Effector CD8-positive, alpha-beta T cell (primary cell): ENCODE measurements at regions not wholly inside any gene's neighbourhood (a gene's known extent, or its start where the extent isn't known, plus 50 kb on each side); places are given as distances from the start of the nearest gene placed in this dataset.

Experiments
- DNase-seq: peaks from one replicate; lab custom pipeline; 2025; lab: John Stamatoyannopoulos, UW

DNA sequence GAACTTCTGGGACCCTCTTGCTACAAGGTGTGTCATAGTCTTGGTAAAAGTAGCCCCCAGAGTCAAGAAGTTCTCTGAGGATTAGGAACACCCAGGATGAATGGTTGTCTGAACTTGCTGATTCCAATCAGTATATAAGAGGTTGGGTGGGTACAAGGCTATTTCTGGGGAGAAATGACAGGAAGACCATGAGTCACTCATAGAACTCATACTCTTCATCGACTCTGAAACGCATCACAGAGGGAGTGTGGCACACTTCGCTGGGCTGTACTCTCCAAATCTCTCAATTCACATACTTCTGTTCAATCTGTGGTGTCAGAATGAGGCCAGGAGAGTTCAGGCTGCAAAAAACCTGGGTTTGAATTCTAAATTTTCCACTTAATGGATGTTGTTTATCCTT, 193.2 kb upstream of the LEF1 start:
- DNase-seq = no peak

DNA sequence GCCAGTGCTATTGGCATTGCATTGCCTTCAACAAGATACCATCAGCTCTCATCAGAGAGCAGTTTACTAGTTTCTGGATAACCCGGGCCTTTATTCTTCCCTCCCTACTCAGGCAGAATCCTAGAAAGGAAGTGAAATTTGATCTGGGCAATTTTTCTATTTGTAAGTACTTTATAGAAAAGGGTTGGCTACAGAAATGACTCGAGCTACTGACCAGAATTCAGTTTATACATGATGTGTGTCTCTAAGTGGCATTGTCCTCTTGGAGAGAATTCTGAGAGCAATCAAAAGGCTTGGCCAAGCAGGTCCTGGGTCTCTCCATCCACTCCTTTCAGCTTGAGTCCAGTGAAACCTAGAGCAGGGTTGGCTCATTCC, 192.7 kb upstream of the LEF1 start:
- DNase-seq = no peak

DNA sequence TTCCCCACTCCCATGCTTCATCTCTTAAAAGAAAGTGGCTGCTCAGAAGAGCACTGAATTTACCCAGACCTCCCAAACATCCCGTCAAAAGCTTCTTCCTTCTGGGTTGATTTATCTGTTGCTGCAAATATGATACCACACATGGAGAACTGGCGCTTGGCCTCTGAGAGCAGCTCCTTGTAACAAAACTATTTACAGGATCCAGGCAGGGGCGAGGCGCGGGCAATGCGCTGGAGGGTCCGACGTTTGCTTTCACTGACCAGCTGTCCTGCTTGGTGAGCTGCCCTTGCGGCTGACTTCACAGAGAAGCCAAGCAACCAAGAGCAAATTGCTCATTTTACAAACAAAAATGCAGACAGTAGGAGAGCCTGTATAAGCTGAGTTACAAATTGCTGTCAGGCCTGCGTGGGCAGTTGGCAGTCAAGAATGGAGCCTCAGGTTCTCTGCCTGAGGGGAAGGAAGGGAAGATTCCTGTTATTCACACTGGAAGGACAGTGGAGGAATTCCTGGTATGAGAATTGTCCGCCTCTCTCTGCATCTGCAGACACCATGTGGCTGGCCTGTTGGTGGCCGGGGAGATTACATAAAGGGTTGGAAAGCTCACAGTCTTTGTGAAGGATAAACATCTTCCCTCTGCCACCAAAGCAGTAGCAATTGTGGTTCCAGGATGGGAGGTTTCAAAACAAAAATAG, 192.2 kb upstream of the LEF1 start:
- DNase-seq = no peak

DNA sequence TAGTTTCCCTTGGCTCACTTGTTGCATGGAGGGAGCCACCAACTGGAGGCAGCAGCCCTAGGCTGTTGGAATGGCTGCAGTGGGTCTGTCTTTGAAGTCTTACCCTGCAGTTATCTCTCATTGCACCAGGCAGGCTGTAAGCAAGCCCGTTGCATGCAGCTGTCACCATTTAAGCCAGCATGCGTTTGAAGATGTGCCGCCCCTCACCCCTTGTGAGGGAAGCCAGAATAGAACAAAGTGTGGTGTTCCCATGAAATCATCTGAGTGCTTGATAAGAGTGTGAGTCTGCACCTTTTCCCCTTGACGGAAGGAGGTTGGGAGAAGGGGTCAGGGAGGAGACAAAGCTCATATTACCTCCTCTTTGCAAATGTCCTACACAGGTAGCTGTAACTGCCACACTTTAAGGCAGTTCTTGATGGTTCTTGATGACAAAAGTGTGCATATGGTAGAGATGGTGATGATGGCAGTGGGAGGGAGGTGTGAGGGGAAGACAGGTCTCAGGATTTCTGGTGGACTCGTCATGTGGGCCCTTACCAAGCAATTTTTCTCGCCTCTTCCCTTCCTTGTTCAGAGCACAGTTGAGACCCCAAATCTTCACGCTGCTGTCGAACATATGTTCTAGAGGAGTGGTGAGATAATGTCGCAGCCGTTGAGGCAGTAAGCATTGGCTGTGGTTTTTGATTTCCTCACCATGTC, 191.4 kb upstream of the LEF1 start:
- no peak for DNase-seq

DNA sequence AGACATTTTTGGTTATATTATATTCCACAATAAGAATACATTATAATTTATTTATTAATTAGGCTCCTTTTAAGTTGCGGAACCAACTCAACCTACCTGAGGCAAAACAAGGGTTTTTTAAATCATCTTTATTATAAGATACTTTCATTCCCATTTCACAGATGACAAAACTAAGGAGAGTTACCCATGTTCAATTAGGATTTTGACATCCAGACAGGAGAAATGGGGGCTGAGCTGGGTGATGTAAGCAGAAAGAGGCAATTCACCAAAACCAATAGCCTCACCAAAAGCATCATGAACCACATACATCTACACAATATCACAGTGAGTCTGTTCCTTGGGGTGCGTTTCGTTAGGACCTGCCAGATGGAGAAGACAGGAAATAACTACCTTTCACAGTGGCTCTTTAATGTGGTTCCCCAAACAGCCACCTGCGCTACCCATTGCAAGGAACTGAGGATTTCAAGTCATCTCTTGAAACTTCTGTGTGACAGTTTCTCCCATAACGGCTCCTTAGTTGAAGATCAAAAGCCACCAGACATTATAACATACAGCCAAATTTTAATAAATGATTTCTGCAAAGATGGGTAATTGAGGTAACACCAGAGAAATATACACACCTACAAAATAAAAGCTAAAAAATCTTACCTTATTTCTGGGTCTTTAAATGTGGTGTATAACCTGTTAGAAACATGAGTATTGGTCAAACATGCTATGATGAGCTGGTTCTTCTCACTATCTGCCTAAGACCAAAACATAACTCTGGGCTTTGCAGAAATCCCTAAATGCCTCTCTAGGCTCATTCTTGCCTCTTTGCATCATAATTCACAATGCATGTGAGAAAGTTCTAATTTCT, 190.6 kb upstream of the LEF1 start:
- peak; percentile 30 for DNase-seq

DNA sequence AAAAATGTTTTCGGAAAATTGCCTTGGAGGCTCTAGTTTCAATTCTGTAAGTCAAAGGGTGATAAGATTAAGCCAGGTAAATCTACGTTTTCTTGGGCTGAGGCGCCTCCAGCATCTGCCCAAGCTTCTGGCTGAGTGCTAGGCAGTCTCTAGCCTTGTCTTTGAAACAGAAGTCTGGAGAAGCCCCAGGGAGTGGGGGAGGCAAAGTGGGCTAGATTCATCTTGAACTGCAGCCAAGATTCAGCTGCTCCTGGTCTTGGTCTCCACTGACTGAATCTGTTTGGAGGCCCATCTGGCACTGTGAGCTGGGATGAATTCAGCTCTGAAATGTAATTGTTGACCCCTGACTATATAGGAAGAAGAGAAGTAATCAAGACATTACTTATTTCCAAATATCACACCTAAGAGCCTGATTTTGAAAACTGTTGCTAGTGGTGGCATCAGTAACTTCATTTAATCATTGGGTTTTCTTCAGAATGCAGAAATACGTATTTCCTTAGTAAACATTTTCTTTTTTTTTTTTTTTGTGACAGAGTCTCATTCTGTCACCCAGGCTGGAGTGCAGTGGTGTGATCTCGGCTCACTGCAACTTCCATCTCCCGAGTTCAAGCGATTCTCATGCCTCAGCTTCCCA, 187.3 kb upstream of the LEF1 start:
- no peak for DNase-seq

DNA sequence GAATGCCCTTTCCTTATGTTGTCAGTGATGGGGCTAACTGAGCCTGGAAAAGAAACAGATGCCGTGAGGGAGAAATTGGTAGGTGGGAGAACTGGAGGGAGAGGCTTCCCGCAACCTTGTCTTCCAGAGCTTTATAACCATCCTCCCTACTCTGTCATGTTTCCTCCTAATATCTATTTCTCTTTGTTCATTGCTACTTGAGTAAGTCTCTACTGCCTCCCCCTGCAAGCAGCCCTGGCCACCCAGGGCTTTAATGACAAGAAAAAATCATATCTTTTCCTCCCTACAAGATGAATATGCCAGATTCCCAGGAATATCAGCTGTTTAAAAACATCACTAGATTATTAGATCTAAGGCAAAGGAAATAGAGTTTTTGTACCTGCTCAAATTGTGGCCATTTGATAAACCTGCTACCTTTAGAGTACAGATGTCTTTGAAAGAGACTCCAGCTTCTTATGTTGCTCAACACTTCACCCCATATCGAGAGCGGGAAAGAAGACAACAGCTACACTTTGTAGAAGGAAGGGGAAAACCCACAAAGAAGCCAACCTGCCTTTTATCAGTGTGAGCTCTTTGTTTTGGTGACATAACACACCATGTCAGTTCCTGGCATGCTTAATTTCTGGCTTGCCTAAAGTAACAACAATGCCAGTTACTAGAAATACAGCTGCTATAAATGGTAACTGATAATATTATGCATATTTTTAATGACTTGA, 186.6 kb upstream of the LEF1 start:
- no peak for DNase-seq

DNA sequence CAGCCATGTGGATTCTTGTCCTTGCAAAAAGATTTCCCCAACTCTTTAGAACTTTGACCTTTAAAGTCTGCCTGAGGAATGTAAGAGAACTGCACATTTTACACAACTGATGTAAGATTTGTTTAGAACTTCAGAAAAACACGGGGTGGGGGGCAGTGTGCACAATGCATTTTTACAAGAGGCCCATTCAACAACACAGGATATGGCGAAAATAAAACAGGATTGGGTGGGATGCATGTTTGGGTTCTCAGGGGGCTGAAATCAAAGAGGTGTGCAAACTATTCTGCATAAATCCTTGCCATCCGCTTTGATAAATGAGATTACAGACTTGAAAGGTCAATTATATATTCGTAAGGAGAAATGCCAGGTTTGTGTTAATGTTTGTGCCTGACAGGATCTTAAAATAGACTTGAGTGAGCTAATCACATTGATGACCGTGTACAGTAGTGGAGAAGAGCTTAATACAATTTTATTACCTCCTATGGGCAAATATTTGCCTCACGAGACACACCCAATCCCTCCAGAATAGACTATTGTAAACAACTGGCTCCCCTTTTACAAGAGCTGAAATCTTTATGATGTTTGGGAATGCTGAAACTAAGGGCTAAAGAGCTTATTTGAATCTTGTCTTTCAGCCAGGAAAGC, 184.1 kb upstream of the LEF1 start:
- DNase-seq = no peak

DNA sequence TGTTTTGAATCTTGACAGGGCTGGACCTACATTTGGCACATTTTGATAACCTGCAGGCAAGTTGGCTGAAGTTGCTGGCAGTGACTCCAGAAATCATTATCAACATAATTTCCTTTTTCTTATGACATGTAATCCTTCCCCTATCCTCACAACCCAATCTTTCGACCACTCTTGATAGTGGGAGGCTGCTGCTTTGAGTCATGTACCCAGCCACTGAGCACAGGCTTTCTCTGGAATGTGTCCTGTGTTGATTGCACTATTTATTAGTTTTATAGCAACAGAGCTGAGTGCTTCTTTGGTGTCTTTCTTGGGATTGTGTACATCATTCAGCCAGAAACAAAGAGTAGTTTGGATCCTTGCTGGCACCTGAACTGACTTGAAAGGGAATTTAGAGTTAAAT, 183.1 kb upstream of the LEF1 start:
- DNase-seq = no peak

DNA sequence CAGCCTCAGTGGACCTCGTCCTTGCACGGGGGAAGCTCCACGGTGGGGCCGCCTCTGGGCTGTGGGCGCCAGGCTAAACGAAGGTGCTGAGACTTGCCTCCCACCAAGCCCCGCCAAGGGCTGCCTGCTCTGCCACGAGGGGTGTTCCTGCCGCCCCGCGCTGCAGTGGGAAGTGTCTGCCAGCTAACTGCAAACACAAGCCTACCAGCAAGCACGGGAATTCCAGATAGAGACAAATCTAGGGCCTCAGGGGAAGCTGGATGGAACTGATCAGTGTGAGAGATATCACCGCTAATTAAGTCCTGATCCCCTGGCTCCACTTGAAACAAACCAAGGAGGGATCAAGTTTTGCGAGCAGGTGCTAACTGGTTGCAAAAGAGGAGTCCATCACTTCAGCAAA, 181.6 kb upstream of the LEF1 start:
- no peak for DNase-seq

DNA sequence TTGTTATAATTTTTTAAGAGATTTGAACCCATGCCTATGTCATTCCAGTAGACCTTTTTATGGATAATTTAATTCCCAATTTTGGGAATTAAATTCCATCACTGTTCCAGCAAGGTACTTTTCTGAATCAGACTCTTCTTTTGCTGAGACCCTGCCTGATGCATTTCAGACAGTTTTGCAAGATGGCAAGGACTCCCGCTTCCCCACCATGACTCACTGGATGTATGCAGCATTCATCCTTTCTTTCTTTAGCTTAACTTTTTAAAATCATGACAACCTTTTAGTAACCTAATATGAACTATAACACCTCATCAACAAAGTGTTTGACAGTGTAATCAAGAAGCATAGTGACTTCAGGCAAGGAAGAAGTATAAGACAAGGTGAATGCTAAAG, 178.1 kb upstream of the LEF1 start:
- no peak for DNase-seq

DNA sequence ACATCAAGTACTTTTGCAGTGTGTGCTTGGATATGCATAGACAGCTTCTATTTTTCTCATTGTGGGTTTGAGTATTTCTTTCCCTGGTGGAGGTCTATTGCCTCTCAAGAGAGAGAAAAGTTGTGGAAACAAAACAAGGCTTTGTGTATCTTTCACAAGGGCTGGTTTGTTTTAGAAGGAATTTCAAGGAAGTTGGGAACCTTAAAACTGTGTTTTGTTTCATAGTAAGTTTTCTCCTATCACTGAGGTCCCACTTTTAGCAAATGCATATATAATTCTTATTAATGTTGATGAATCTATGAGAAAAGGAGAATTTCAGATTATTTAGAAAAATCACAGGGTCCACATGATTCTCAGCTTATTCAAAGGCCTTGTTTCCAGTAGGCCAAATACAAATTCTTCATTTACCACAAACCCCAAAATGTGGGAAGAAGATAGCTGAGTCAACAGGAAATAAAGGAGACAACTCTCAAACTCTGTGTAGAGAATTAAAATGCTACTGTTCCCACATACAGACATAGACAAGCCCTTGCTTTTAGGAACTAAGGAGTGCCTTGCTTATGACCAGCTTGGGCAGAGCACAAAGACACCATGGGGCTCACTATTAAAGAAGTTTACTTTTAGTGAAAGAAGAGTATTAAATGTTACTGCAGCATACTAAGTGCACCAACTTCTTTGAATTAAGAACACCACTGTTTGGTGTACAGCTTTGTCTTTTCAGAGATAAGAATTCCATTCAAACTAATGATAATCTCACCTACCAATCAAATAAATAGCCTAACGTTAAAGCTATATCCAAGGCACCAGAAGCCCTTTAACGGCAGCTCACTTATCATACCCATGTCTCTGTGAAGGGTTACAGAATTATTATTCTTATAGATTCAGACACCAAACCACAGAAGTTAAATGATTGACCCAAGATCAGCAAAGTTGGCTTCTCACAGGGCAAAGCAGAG, 177.4 kb upstream of the LEF1 start:
- DNase-seq = no peak

DNA sequence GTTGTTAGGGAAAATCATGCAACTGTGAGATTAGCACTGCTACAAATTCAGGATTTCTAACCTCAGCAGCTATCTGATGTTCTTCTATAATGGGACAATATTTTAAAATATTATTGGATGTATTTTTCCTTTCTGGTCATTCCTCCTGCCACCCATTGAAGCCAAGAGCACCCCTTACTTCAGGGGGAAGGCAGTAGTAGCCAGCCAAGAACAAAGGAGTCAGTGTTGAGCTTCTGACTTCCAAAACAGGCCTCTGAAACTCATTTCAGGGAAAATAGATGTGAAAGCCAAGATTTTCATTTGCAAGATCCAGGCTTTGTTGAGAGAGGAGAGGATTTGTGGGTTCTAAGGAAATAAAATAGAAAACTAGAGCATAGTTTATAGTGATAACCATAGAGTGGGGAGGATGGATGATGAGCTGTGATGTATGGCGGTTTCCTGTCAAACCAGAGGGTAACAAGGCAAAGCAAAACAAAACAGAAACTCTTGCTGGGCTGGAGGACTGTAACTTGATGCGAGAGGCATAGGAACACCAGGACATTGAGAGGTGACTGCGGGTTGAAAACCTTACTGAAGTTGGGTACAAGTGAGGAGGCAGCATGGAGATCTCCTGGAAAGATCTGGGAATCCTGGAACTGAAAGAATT, 173.7 kb upstream of the LEF1 start:
- DNase-seq = no peak

DNA sequence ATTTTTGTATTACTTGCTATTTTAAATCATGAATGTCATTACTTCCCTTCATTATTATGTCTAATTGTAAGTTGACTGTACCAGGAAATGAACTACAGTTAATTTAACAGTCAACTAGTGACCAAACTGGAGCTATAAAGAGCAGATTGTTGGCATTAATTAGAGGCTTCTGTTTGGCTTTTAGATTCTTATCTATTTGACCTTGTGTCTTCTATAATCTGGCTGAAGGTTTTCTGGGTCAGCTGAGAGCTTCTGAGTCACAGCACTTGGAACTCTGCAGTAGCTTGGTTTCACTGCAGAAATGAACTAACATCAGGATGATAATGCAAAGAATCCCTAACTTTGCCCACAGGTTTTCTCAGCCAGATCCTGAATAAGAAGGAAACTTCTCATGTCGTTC, 169.2 kb upstream of the LEF1 start:
- no peak for DNase-seq

DNA sequence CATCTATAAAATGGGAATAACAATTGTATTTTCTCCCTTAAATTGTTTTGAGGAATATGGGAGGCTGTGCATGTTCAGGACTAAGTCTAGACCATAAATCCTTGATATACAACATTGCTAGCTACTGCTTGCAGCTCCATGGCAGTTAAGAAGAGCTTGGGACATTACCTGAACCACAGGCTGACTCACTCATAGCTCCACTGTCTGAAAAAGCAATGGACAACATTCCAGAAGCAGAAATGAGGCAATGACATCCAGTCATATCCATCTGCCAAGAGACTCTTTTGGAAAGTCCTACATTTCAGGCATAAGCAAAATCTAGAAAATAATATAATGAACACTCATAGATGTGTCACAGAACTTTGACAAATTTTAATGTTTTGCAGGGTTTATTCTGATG, 167.3 kb upstream of the LEF1 start:
- no peak for DNase-seq

DNA sequence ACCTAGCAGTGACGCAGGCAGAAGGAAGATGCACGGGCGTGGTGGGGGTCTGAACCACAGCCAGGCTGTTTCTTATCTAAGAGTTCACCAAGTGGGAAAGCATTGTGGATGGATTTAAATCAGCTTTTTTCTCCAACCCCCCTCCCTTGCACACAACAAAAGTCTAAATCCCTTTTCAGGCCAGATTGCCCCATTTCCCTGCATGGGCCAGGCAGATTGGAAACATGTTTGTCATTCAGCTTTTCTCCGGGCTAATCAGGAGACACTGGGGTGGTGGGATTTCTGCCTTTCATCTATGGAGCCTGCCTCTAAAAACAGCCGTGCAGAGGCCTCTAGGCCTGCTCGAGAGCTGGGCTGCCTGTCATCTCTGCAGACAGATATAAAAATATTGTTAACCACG, 166.3 kb upstream of the LEF1 start:
- DNase-seq = no peak

DNA sequence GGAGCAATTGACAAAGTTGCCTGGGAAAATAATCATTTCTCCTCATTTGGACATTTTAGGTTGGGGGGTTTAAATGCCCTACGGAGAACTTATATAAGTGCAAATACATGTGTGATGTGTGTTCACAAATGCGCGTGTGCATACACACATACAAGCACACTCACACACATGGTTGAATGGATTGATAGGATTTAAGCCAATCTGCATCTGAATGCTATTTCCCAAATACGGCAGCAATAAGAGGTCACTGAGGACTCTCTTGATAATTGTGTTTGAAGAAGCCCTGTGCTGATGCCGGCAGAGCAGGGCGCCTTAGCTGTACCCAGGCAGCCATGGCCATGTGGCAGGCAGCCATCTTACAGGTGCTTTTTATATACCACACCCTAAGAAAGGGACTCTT, 165.3 kb upstream of the LEF1 start:
- DNase-seq = no peak

DNA sequence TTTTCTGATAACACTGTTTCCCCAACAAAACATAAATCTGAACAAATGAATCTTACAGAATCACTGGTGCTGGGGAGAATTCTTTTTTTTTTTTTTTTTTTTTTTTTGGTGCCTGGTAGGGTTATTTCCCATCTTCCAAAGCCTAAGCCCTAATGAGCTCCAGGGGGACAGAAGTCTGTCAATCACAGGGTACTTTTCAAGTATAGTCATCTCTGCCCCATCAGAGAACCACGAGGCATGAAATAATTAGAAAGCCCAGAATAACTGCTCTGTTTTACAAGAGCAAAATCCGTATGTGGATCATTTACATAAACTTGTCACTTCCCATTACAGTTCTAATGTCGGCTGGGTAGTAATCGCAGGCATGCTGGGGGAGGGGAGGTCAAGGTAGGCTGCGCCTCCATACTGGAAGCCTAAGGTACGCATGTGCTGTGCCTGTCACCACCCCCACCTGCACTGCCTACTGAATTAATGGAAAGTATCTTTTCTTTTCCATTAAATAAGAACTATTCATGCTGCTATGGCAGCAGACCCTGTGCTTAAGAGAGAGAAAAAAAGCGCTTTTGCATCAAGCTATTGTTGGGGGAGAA, 164.7 kb upstream of the LEF1 start:
- no peak for DNase-seq

DNA sequence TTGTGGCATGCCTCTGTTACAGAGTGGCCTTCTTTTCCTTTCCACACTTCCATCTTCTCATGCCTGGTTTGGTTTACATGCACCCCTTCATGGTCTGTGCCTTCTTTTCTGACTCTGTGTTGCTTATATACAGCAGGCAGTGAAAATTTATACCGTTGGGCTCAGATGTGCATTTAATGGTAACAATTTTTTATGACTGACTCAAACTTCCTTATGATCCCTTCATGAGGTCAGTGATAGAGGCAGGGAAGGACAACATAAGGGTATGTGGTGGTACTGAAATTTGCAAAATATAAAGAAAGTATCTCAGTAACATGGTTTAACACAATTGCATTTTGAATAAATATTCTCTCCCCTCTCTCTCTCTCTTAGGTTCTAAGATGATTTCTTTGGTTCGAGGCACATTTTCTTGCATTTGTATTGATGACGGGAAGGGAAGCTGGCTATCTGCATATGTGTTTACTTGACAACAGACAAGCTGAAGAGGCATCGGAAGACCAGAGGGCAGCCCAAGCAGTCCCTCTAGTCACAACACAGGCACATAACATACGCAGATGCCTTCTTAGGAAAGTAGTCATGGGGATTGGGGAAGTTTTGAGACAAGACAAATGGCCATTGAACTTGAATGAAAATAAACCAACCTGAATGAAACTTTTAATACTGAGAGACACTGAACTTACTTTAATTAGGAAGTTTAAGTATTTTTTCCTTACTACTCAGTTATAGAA, 163.3 kb upstream of the LEF1 start:
- DNase-seq = no peak
